ENCODE measurements at regions not wholly inside any gene's neighbourhood (a gene's known extent, or its start where the extent isn't known, plus 50 kb on each side); places are given as distances from the start of the nearest gene placed in this dataset.

GRCh38 chr9:19597176-19597575 lies 188.4 kb downstream of the ACER2 start:
- DNase-seq (ENCODE audit: low read depth in 2 of 2): no peak

GRCh38 chr9:19595003-19595402 lies 186.2 kb downstream of the ACER2 start:
- DNase-seq (ENCODE audit: low read depth in 2 of 2): no peak

DNA sequence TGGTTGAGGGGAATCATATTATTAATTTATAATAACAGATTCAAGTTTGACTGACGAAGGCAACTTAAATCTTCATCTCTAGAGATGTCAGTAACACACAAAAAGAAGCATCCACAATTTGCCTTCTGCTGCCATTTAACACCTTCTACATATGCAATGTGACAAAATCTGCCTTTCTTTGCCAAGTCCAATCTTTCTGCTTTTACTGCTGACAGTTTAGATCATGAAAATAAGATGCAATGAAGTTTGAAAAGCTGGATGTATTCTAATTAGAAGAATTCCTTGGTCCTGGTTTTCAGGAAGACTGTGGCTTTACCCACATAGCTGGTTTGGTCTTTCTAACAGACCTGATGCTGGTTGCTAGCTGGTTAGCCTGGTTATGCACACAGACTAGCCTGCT lies 178.9 kb downstream of the ACER2 start:
- DNase-seq (ENCODE audit: low read depth in 2 of 2): no peak

GRCh38 chr9:19583890-19584289 lies 175.1 kb downstream of the ACER2 start:
- DNase-seq (ENCODE audit: low read depth in 2 of 2): no peak

- no peak for DNase-seq (ENCODE audit: low read depth in 2 of 2)
Observed at GRCh38 chr9:19577411-19577810, 168.6 kb downstream of the ACER2 start.

GRCh38 chr9:19568946-19569345 lies 160.1 kb downstream of the ACER2 start:
- DNase-seq (ENCODE audit: low read depth in 2 of 2): no peak

- no peak for DNase-seq (ENCODE audit: low read depth in 2 of 2)
Observed at GRCh38 chr9:19564396-19565061, 155.7 kb downstream of the ACER2 start.

DNA sequence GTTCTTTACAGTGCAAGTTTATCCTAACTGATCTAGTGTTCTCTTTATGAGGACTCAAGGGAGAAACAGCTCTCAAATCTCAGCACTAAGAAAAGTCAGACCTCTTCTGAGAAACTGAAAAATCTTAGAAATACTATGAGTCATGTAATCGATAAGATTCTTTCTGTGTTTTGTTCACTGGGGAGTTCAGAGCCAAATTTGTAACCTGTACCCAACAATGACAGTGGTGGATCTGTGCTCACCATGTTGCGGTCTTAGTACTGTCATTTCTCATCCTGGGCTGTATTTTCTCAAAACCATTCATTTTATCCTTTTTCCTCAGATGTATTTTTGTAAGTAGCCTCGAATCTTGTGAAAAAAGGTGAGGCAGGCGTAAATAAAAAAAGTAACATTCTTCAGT lies 146.4 kb downstream of the ACER2 start:
- no peak for DNase-seq (ENCODE audit: low read depth in 2 of 2)

DNA sequence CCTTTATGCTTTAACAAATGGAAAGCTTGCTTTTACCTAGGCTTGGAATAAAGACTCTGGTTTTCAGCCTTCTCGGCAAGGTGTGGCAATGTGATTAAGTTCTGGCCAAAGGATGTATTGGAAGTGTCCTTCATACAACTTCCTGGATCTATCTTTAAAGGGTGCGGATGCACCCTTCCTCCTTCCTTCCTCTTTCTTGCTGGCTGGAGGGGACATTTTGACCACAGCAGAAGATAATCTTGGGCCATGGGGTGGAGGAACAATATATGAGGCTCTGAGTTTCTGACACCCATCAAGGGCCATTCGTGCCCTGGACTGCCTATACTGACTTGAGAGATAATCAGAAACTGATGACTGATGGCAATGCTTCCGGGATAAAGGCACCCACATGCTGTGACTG lies 145.7 kb downstream of the ACER2 start:
- DNase-seq (ENCODE audit: low read depth in 2 of 2): no peak

DNA sequence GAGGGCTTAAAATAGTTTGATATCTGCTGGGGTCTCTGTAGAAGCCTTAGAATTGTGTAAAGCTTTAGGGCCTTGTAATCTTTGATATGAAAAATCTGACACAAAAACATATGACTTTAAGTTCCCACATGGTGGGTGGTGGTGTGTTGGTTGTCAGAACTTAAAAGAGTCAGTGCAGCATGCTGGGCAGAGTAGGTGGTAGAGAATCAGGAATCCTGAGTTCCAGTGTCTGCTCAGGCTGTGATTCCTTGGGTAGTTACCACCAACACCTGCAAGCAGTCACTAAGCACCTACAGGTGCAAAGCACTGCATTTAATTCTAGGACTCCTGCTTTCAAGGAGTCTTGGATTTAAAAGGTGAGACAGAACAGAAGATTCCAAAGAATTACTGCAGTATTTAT lies 144.6 kb downstream of the ACER2 start:
- no peak for DNase-seq (ENCODE audit: low read depth in 2 of 2)

- no peak for DNase-seq (ENCODE audit: low read depth in 2 of 2)
Observed at GRCh38 chr9:19552282-19553105, 143.7 kb downstream of the ACER2 start.

DNA sequence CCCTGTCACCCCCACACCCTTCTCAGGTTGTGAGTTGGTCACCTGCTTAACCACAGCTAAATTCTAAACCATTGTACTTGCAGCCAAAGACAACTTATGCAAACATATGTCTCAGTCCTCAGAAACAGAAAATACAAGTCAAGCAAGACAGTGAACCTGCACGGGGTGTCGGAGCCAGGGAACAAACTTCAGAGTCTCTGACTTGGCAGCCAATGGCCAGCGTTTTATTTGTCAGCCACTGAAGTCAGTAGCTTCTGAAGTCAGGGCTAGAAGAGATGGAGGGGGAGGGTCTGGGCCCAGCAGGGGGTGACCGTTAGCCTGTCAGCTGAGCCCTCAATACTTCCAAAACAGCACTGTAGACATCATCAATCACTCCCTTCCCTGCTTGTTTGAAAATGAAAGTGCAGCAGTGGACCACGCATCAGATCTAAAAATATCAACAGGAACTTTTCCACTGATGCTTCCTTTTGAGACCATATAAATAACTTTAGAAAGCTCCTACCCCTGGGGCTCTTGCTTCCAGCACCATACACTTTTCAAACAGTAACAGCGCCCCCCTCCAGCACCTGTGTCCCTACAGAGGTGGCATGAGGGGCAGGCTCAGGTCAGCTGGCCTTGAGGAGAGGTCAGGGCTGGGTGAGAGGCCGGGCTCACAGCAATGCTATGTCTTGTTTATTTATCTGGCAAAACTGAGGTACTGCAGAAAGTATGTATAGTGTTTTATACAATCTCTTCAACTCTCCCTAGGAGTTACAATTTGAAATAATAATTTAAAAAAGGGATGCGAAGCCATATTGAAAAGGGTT lies 142.5 kb downstream of the ACER2 start:
- no peak for DNase-seq (ENCODE audit: low read depth in 2 of 2)

DNA sequence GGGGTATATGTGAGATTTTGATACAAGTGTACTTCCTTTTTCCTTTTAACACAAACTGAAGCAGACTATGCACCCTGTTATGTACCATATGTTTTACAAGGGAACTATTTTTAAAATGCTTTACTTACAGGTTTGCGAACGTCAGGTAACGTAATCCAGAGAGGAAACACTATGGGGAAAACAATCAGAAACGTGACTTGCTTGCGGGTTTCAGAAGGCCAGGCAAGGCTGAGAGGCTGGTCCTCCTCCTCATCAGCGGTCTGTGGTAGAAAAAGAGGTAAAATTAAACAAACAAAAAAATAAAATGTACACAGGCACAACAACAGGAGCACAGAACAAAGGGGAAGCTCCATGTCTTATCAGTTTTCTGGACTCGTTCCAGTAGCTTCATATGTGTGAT lies 141.2 kb downstream of the ACER2 start:
- DNase-seq (ENCODE audit: low read depth in 2 of 2): no peak

GRCh38 chr9:19533373-19533772 lies 124.6 kb downstream of the ACER2 start:
- no peak for DNase-seq (ENCODE audit: low read depth in 2 of 2)

GRCh38 chr9:19527663-19528062 lies 118.9 kb downstream of the ACER2 start:
- no peak for DNase-seq (ENCODE audit: low read depth in 2 of 2)

GRCh38 chr9:19522558-19522957 lies 113.7 kb downstream of the ACER2 start:
- DNase-seq (ENCODE audit: low read depth in 2 of 2): no peak

DNA sequence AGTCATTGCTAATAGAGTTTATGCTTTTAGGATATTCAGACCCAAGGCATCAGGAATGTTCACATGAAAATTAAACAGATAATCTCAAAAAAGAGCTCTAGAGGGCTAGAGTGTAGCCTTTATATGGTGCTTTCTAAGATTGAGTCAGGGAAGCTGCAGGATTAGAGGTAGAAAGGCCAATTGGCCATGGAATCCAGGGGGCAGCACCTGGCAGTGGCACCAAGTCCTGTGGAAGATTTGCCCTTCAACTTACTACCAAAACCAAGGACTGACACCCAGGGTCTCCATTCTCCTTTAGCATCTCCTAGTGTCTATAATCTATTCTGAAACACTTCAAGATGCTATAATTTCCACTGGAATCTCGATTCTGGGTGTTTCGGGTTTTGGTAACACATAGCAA lies 112.4 kb downstream of the ACER2 start:
- no peak for DNase-seq (ENCODE audit: low read depth in 2 of 2)

DNA sequence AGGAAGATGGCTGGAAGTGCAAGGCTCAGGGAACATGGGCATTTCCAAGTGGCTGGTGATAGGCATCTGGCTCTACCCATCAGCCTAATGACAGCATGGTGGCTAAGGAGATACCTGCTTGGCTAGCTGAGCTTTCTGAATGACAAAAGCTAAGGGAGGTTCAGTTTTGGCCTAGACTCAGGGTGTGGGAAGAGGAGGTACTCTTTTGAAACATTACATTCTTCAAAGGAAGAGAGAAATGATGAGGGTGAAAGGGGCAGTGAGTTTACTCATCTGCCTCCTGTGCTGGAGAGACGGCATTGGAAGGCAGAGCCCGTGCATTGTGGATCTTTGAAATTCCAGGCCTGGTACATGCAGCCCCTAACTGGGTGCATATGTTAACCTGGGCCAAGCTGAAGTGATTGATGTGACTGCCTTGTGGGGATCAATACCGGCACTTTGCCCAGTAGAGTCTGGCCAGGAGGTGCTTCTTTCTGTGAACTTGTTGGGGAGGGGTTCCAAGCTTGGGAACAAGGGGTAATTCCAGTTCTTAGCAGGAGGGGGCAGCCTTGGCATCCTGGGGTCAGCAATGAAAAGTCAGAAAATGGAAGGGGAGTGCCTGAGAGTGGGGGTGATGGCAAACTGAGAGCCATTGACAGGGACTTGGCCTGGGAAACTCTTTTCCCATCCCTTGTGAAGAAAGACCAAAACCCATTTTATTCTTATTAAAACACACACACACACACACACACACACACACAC lies 108.6 kb downstream of the ACER2 start:
- no peak for DNase-seq (ENCODE audit: low read depth in 2 of 2)

GRCh38 chr9:19516348-19516747 lies 107.5 kb downstream of the ACER2 start:
- no peak for DNase-seq (ENCODE audit: low read depth in 2 of 2)

DNA sequence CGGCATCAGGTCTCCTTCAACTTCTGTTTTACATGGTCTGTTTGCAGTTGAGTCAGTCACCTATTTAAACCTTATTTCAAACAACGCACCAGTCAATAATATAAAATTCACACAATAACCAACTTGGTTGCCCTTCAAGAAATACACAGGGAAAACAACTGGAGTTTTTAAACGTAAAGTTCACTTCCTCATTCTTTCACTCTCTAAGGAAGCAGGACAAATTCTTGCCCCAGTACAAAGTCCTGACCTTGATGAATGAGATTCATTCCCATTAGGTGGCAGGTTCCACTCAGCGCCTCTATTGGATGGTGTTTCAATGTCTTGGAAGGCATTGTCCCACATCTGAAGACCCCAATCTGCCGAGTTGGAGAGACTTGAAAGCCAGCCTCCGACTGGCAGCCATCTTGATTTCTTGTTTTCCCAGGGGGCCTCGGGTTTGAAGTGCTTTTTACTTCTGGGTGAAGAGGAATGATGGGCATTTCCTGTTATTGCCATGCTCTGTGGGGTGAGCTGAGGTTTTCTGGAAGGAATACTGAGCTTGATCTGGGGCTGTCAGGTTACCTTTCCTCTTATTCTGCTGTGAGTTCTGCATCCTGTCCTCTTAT lies 105.0 kb downstream of the ACER2 start:
- DNase-seq (ENCODE audit: low read depth in 2 of 2): no peak

- no peak for DNase-seq (ENCODE audit: low read depth in 2 of 2)
Observed at GRCh38 chr9:19512103-19512832, 103.5 kb downstream of the ACER2 start.
